ENCODE measurements at regions not wholly inside any gene's neighbourhood (a gene's known extent, or its start where the extent isn't known, plus 50 kb on each side); places are given as distances from the start of the nearest gene placed in this dataset.

DNA sequence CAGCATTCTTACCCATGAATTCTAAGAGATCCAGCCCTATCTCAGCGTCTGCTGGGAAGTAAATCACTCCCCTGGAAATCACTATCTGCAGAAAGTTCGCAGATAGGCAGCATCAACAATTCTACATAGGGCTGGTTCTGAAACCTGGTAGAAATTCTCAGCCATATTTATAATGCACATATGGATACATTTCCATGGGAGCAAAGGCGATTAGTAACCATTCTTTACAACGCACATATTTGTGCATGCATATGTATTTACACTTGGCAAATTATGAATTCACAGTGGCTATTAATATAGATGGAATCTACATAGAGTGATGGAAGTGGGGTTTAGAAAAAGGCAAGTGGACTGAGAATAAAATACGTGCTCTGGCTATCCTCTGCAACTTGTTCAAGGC is 128.0 kb upstream of the FOXB1 start:
- Histone ChIP-seq H3K23ac (ENCODE audit: low read depth, low read length, poor library complexity) (no peak overlapping the region), H2BK12ac (ENCODE audit: low read length) (no peak overlapping the region), H3K4me3 (ENCODE audit: low read length in 2 of 2) (no peak overlapping the region), H2AK5ac (ENCODE audit: low read depth, low read length) (no peak overlapping the region), H3K14ac (ENCODE audit: low read length) (no peak overlapping the region), H2AFZ (ENCODE audit: low read length) (no peak overlapping the region), H3K36me3 (replicated peaks in 1 of 2; ENCODE audit: control insufficient read depth in 2 of 2, insufficient read depth in 2 of 2, low read length in 2 of 2) (no peaks in the 10 kb centered on the region), H3K9ac (ENCODE audit: low read depth, low read length, poor library complexity) (no peak overlapping the region), H3K9me3 (replicated peaks in 1 of 2; ENCODE audit: control insufficient read depth in 2 of 2, insufficient read depth in 1 of 2, low read depth in 1 of 2, low read length in 2 of 2) (no peaks in the 10 kb centered on the region), H3K79me1 (ENCODE audit: low read depth, low read length) (no peaks in the 10 kb centered on the region), H3K4me2 (ENCODE audit: insufficient read depth, low read length, poor library complexity, severe bottlenecking) (no peak overlapping the region), H3K4me1 (ENCODE audit: control insufficient read depth in 2 of 2, insufficient read depth in 1 of 2, low read depth in 1 of 2, low read length in 2 of 2) (no peaks in the 10 kb centered on the region), H3K18ac (ENCODE audit: low read length) (no peak overlapping the region), H2BK5ac (ENCODE audit: low read length) (no peak overlapping the region), H3K4ac (ENCODE audit: low read length) (no peak overlapping the region), H2BK15ac (ENCODE audit: low read length) (no peak overlapping the region), H3K27ac (replicated peaks; ENCODE audit: low read length) (no peak overlapping the region), H4K91ac (ENCODE audit: low read depth, low read length, poor library complexity) (no peak overlapping the region), H3K27me3 (ENCODE audit: control insufficient read depth in 3 of 3, insufficient read depth in 3 of 3, low read depth in 1 of 3, low read length in 3 of 3) (peaks cover 0 to 23% (median 0%) of the 10 kb centered on the region in 3 experiments), H4K8ac (ENCODE audit: low read depth, low read length) (no peak overlapping the region), H2BK120ac (ENCODE audit: low read depth, low read length) (no peak overlapping the region)
- WGBS, 2 donors (ENCODE audit: extremely low coverage in 2 of 2, insufficient read length in 2 of 2, insufficient replicate concordance in 1 of 2): no CpG with 5 or more reads among the region's 5 CpGs
- no peak for DNase-seq (ENCODE audit: low spot score)

DNA sequence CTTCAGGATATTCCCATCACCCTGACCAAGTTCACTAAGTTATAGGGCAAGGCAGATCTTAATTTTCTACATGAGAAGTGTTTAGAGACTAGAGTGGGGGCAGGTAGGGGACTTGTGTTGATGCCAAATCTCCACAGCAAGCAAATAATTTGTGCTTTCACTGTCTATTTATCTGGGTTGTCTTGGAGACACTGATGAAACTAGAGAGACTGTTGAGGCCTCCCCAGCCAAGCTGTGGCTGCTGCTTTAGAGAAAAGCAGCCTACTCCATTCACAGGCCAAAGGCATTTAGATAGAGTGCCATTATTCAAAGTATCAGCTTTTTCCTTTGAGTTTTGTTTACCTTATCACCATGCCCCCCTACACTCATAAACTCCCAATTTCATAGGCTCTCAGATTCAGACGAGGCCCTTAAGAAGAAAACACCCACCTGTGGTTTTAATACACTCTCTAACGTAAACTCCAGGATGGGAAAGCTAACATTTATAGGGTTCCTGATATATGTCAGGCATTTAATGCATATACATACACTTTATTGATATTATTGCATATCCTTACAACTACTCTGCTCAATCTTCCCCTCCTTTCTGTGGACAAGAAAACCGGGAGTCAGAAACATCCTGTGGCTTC is 130.4 kb upstream of the FOXB1 start:
- Histone ChIP-seq H3K27me3 (ENCODE audit: control insufficient read depth in 3 of 3, insufficient read depth in 3 of 3, low read depth in 1 of 3, low read length in 3 of 3) (peaks cover 0 to 9% (median 0%) of the 10 kb centered on the region in 3 experiments), H4K8ac (ENCODE audit: low read depth, low read length) (no peak overlapping the region), H3K9me3 (replicated peaks in 1 of 2; ENCODE audit: control insufficient read depth in 2 of 2, insufficient read depth in 1 of 2, low read depth in 1 of 2, low read length in 2 of 2) (no peaks in the 10 kb centered on the region), H3K4ac (ENCODE audit: low read length) (no peak overlapping the region), H2BK120ac (ENCODE audit: low read depth, low read length) (no peak overlapping the region), H3K4me3 (ENCODE audit: low read length in 2 of 2) (no peak overlapping the region), H3K4me1 (ENCODE audit: control insufficient read depth in 2 of 2, insufficient read depth in 1 of 2, low read depth in 1 of 2, low read length in 2 of 2) (no peaks in the 10 kb centered on the region), H2AK5ac (ENCODE audit: low read depth, low read length) (no peak overlapping the region), H3K9ac (ENCODE audit: low read depth, low read length, poor library complexity) (no peak overlapping the region), H3K4me2 (ENCODE audit: insufficient read depth, low read length, poor library complexity, severe bottlenecking) (no peak overlapping the region), H2BK5ac (ENCODE audit: low read length) (no peak overlapping the region), H4K91ac (ENCODE audit: low read depth, low read length, poor library complexity) (no peak overlapping the region), H3K36me3 (replicated peaks in 1 of 2; ENCODE audit: control insufficient read depth in 2 of 2, insufficient read depth in 2 of 2, low read length in 2 of 2) (no peaks in the 10 kb centered on the region), H3K79me1 (ENCODE audit: low read depth, low read length) (no peaks in the 10 kb centered on the region), H3K27ac (replicated peaks; ENCODE audit: low read length) (no peak overlapping the region), H3K14ac (ENCODE audit: low read length) (no peak overlapping the region), H2AFZ (ENCODE audit: low read length) (no peak overlapping the region), H2BK12ac (ENCODE audit: low read length) (no peak overlapping the region), H3K18ac (ENCODE audit: low read length) (no peak overlapping the region), H2BK15ac (ENCODE audit: low read length) (no peak overlapping the region), H3K23ac (ENCODE audit: low read depth, low read length, poor library complexity) (no peak overlapping the region)
- WGBS, 2 donors (ENCODE audit: extremely low coverage in 2 of 2, insufficient read length in 2 of 2, insufficient replicate concordance in 1 of 2): no CpG with 5 or more reads among the region's 3 CpGs
- no peak for DNase-seq (ENCODE audit: low spot score)

DNA sequence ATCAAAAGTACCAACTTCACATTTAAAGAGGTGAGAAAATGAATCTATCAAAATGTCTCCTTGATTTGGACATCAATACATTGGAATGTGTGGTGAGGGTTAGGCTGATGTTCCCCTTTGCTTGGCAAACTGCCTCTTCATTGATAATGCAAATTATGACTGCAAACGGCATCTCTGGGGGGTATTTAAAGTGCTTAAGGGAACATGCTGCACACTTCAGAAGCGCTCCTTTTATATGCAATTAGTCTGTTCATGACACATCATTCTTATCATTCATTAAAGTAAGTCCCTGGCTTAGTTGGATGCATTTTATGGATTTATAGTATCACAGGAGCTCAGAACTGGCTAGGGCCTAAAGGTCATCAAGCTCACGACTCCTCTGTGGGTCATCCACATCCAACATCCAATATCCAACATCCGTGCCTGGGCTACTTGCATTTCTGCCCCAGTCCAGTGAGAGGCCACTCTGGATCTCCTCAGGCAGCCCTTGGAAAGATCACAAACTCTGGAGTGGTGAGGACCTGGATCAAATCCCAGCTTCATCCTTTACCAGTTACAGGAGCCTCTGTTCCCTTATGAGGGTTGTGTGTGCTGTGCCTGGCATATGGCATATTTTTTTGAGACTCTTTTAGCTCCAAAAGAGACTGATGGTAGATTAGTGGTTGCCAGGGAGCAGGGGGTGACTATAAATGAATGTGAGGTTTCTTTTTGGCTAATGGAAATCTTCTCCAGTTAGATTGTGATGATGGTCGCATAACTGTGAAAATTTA is 136.8 kb upstream of the FOXB1 start:
- Histone ChIP-seq H3K4ac (ENCODE audit: low read length) (no peak overlapping the region), H3K4me2 (ENCODE audit: insufficient read depth, low read length, poor library complexity, severe bottlenecking) (no peak overlapping the region), H4K8ac (ENCODE audit: low read depth, low read length) (no peak overlapping the region), H3K27ac (replicated peaks; ENCODE audit: low read length) (no peak overlapping the region), H2BK15ac (ENCODE audit: low read length) (no peak overlapping the region), H3K14ac (ENCODE audit: low read length) (no peak overlapping the region), H3K27me3 (ENCODE audit: control insufficient read depth in 3 of 3, insufficient read depth in 3 of 3, low read depth in 1 of 3, low read length in 3 of 3) (no peaks in the 10 kb centered on the region), H3K36me3 (replicated peaks in 1 of 2; ENCODE audit: control insufficient read depth in 2 of 2, insufficient read depth in 2 of 2, low read length in 2 of 2) (no peaks in the 10 kb centered on the region), H3K4me3 (ENCODE audit: low read length in 2 of 2) (no peak overlapping the region), H3K79me1 (ENCODE audit: low read depth, low read length) (no peaks in the 10 kb centered on the region), H3K9ac (ENCODE audit: low read depth, low read length, poor library complexity) (no peak overlapping the region), H2AFZ (ENCODE audit: low read length) (no peak overlapping the region), H3K18ac (ENCODE audit: low read length) (no peak overlapping the region), H4K91ac (ENCODE audit: low read depth, low read length, poor library complexity) (no peak overlapping the region), H2BK12ac (ENCODE audit: low read length) (no peak overlapping the region), H2BK5ac (ENCODE audit: low read length) (no peak overlapping the region), H2AK5ac (ENCODE audit: low read depth, low read length) (no peak overlapping the region), H3K9me3 (replicated peaks in 1 of 2; ENCODE audit: control insufficient read depth in 2 of 2, insufficient read depth in 1 of 2, low read depth in 1 of 2, low read length in 2 of 2) (no peaks in the 10 kb centered on the region), H2BK120ac (ENCODE audit: low read depth, low read length) (no peak overlapping the region), H3K4me1 (ENCODE audit: control insufficient read depth in 2 of 2, insufficient read depth in 1 of 2, low read depth in 1 of 2, low read length in 2 of 2) (no peaks in the 10 kb centered on the region), H3K23ac (ENCODE audit: low read depth, low read length, poor library complexity) (no peak overlapping the region)
- no CpG with 5 or more reads among the region's 5 CpGs for WGBS, 2 donors (ENCODE audit: extremely low coverage in 2 of 2, insufficient read length in 2 of 2, insufficient replicate concordance in 1 of 2)
- no peak for DNase-seq (ENCODE audit: low spot score)

DNA sequence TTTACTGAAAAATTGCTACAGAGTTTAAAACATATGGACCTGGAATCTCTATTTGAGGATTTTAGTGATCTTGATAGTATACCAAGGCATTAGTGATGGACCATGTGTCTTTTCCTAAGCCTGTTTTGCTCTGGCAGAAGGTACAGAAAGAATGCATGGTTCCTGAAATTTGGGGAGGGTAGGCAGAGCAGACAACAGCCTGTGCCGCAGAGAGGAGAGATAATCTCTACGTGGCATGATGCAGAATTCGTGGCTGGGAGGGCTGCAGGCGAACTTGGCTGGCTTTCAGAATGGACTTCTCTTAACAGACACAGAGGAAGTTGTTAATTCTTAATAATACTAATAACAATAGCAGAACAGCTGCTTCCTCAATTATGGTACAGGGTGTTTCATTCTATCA is 137.5 kb upstream of the FOXB1 start:
- Histone ChIP-seq H2BK15ac (ENCODE audit: low read length) (no peak overlapping the region), H3K27me3 (ENCODE audit: control insufficient read depth in 3 of 3, insufficient read depth in 3 of 3, low read depth in 1 of 3, low read length in 3 of 3) (no peaks in the 10 kb centered on the region), H4K91ac (ENCODE audit: low read depth, low read length, poor library complexity) (no peak overlapping the region), H3K23ac (ENCODE audit: low read depth, low read length, poor library complexity) (no peak overlapping the region), H3K14ac (ENCODE audit: low read length) (no peak overlapping the region), H2BK12ac (ENCODE audit: low read length) (no peak overlapping the region), H3K27ac (replicated peaks; ENCODE audit: low read length) (no peak overlapping the region), H3K18ac (ENCODE audit: low read length) (no peak overlapping the region), H2AFZ (ENCODE audit: low read length) (no peak overlapping the region), H2AK5ac (ENCODE audit: low read depth, low read length) (no peak overlapping the region), H3K4me2 (ENCODE audit: insufficient read depth, low read length, poor library complexity, severe bottlenecking) (no peak overlapping the region), H3K79me1 (ENCODE audit: low read depth, low read length) (no peaks in the 10 kb centered on the region), H2BK120ac (ENCODE audit: low read depth, low read length) (no peak overlapping the region), H3K4me1 (ENCODE audit: control insufficient read depth in 2 of 2, insufficient read depth in 1 of 2, low read depth in 1 of 2, low read length in 2 of 2) (no peaks in the 10 kb centered on the region), H3K4ac (ENCODE audit: low read length) (no peak overlapping the region), H3K36me3 (replicated peaks in 1 of 2; ENCODE audit: control insufficient read depth in 2 of 2, insufficient read depth in 2 of 2, low read length in 2 of 2) (no peaks in the 10 kb centered on the region), H3K9ac (ENCODE audit: low read depth, low read length, poor library complexity) (no peak overlapping the region), H3K4me3 (ENCODE audit: low read length in 2 of 2) (no peak overlapping the region), H3K9me3 (replicated peaks in 1 of 2; ENCODE audit: control insufficient read depth in 2 of 2, insufficient read depth in 1 of 2, low read depth in 1 of 2, low read length in 2 of 2) (no peaks in the 10 kb centered on the region), H4K8ac (ENCODE audit: low read depth, low read length) (no peak overlapping the region), H2BK5ac (ENCODE audit: low read length) (no peak overlapping the region)
- no CpG with 5 or more reads among the region's 4 CpGs for WGBS, 2 donors (ENCODE audit: extremely low coverage in 2 of 2, insufficient read length in 2 of 2, insufficient replicate concordance in 1 of 2)
- DNase-seq (ENCODE audit: low spot score): no peak

All from neuronal stem cell (in vitro differentiated cells).